GM12878 (cell line): ENCODE measurements at regions not wholly inside any gene's neighbourhood (a gene's known extent, or its start where the extent isn't known, plus 50 kb on each side); places are given as distances from the start of the nearest gene placed in this dataset.

Experiments used
- ATAC-seq: fragments of 200-7000 bp; cut with Tn5 transposase; 3 replicates; pipeline ENCODE4 v1.9.1; 2020; ENCODE audit warnings: mild to moderate bottlenecking, moderate library complexity
- BruUV-seq: library from RNA; stranded (reverse); fragments of 400-500 nt; replicated peaks from 2 replicates; lab custom pipeline; 2021; lab: Mats Ljungman, UMichigan
- CTCF ChIA-PET: fragments of 300-600 bp; sonication (Branson Sonifier 250); formaldehyde crosslinking; extraction: SDS; loops from one replicate; lab custom pipeline; 2021; ENCODE audit warnings: inconsistent platforms; lab: Yijun Ruan, JAX
- POLR2A ChIA-PET: fragments of 350-600 bp; formaldehyde crosslinking; extraction: SDS; loops from one replicate; lab custom pipeline; 2021; ENCODE audit warnings: inconsistent platforms; lab: Charles Lee
- RAD21 ChIA-PET: fragments of 300-600 bp; sonication (Branson Sonifier 250); formaldehyde crosslinking; loops from one replicate; lab custom pipeline; 2023; ENCODE audit warnings: antibody characterized with exemption; ENCODE audit not compliant: unreplicated experiment; lab: Charles Lee
- SMC1A ChIA-PET: fragments of 300-600 bp; sonication (Branson Sonifier 250); formaldehyde crosslinking; loops from one replicate; lab custom pipeline; 2023; ENCODE audit not compliant: unreplicated experiment, uncharacterized antibody; lab: Charles Lee
- DNase-seq: peaks from one replicate; pipeline ENCODE4 v3.0.0-alpha.2; 2011; ENCODE audit warnings: low read depth, low spot score
- FAIRE-seq: peaks from 3 replicates; lab custom pipeline; 2011; peaks lifted over from hg19 to GRCh38; lab: Jason Lieb, UNC
- H2AFZ ChIP-seq: 2 replicates; pipeline ENCODE4 v1.6.0; 2011; ENCODE audit warnings: low read depth, low read length, control low read depth; ENCODE audit not compliant: control insufficient read depth
- H3K27ac ChIP-seq: 2 replicates; pipeline ENCODE4 v1.5.1; 2011; ENCODE audit warnings: control low read depth; ENCODE audit not compliant: control insufficient read depth, insufficient read depth
- H3K27me3 ChIP-seq, 2 experiments: replicated peaks in 1 of 2; 2 replicates each; pipeline versions ENCODE4 v1.6.0 to v1.6.1; 2011; ENCODE audit warnings: low read length in 1 of 2; ENCODE audit not compliant: control insufficient read depth in 2 of 2, insufficient read depth in 2 of 2
- H3K36me3 ChIP-seq, 2 experiments: 2 replicates each; pipeline ENCODE4 v1.5.1; 2011; ENCODE audit warnings: low read length in 1 of 2; ENCODE audit not compliant: control insufficient read depth in 2 of 2, insufficient read depth in 2 of 2
- H3K4me1 ChIP-seq: 2 replicates; pipeline ENCODE4 v1.6.1; 2011; ENCODE audit warnings: mild to moderate bottlenecking, low read length, moderate library complexity, mixed read lengths; ENCODE audit not compliant: control insufficient read depth, insufficient read depth
- H3K4me2 ChIP-seq: 2 replicates; pipeline ENCODE4 v1.6.0; 2011; ENCODE audit warnings: control low read depth; ENCODE audit not compliant: control insufficient read depth, insufficient read depth
- H3K4me3 ChIP-seq: fragments of 200-600 bp; sonication (generic); 2 replicates; pipeline ENCODE4 v1.5.1; 2016
- H3K79me2 ChIP-seq: 2 replicates; pipeline ENCODE4 v1.6.0; 2011; ENCODE audit warnings: low read length; ENCODE audit not compliant: control insufficient read depth, insufficient read depth
- H3K9ac ChIP-seq: 2 replicates; pipeline ENCODE4 v1.8.0; 2011; ENCODE audit warnings: low read length, control low read depth, mixed read lengths; ENCODE audit not compliant: control insufficient read depth, insufficient read depth
- H3K9me3 ChIP-seq: replicated peaks from 3 replicates; pipeline ENCODE4 v1.5.1; 2011; ENCODE audit warnings: mild to moderate bottlenecking, low read length; ENCODE audit not compliant: control insufficient read depth, insufficient read depth
- H4K20me1 ChIP-seq: 2 replicates; pipeline ENCODE4 v1.6.0; 2011; ENCODE audit not compliant: control insufficient read depth, insufficient read depth
- BCLAF1 ChIP-seq: fragments of 450-650 bp; IDR thresholded peaks from 2 replicates; pipeline ENCODE4 v1.6.1; 2017; ENCODE audit warnings: antibody characterized with exemption, mild to moderate bottlenecking, moderate library complexity
- BHLHE40 ChIP-seq, 2 experiments: fragments of 450-650 bp in 1 of 2; IDR thresholded peaks; 2 replicates each; pipeline ENCODE4 v1.6.1; 2011 to 2017; ENCODE audit warnings: low read depth in 2 of 2, borderline replicate concordance in 1 of 2, improper control_type of control experiment in 1 of 2, low read length in 1 of 2, mild to moderate bottlenecking in 1 of 2
- CEBPB ChIP-seq, 2 experiments: fragments of 150-350 bp in 1 of 2; IDR thresholded peaks; 2 replicates each; pipeline ENCODE4 v1.6.1; 2012 to 2014; ENCODE audit warnings: low read depth in 2 of 2, low read length in 2 of 2, borderline replicate concordance in 1 of 2, inconsistent platforms in 1 of 2
- CHD1 ChIP-seq: IDR thresholded peaks from 2 replicates; pipeline ENCODE4 v1.6.1; 2012; ENCODE audit warnings: low read depth, low read length, improper control_type of control experiment
- CREB1 ChIP-seq: IDR thresholded peaks from 2 replicates; pipeline ENCODE4 v1.6.1; 2012; ENCODE audit warnings: low read depth, mild to moderate bottlenecking, inconsistent platforms
- EGR1 ChIP-seq, 2 experiments: IDR thresholded peaks; 1 replicate in 1 of 2; 2 replicates in 1 of 2; pipeline ENCODE4 v1.6.1; 2011 to 2012; ENCODE audit warnings: low read depth in 2 of 2, low read length in 2 of 2, borderline replicate concordance in 1 of 2, mild to moderate bottlenecking in 1 of 2, moderate library complexity in 1 of 2
- MLLT1 ChIP-seq: fragments of 450-650 bp; IDR thresholded peaks from 2 replicates; pipeline ENCODE4 v1.6.1; 2016; ENCODE audit warnings: mild to moderate bottlenecking
- POLR2AphosphoS2 ChIP-seq: IDR thresholded peaks from 2 replicates; pipeline ENCODE4 v1.6.1; 2011; ENCODE audit warnings: low read depth, mild to moderate bottlenecking, low read length, improper control_type of control experiment, moderate library complexity
- SMAD1 ChIP-seq: fragments of 450-650 bp; IDR thresholded peaks from 2 replicates; pipeline ENCODE4 v1.6.1; 2018; ENCODE audit warnings: mild to moderate bottlenecking, low read depth; ENCODE audit not compliant: partially characterized antibody
- SPI1 ChIP-seq: IDR thresholded peaks from 2 replicates; pipeline ENCODE4 v1.6.1; 2011; ENCODE audit warnings: low read depth, mild to moderate bottlenecking, low read length, moderate library complexity, borderline replicate concordance; ENCODE audit not compliant: insufficient read depth
- SREBF2 ChIP-seq: IDR thresholded peaks from 2 replicates; pipeline ENCODE4 v1.6.1; 2012; ENCODE audit warnings: mild to moderate bottlenecking, low read length
- SUPT20H ChIP-seq: IDR thresholded peaks from 2 replicates; pipeline ENCODE4 v1.6.1; 2011; ENCODE audit warnings: low read depth, mild to moderate bottlenecking, low read length, moderate library complexity, borderline replicate concordance; ENCODE audit not compliant: control insufficient read depth
- ZBTB40 ChIP-seq: fragments of 450-650 bp; IDR thresholded peaks from 2 replicates; pipeline ENCODE4 v1.6.1; 2016; ENCODE audit warnings: mild to moderate bottlenecking, moderate library complexity, borderline replicate concordance
- ZNF622 ChIP-seq: fragments of 450-650 bp; IDR thresholded peaks from 2 replicates; pipeline ENCODE4 v1.6.1; 2017; ENCODE audit warnings: mild to moderate bottlenecking, inconsistent platforms
- WGBS: methylation state at CpG from one replicate; pipeline ENCODE4 v1.1.6; 2016; ENCODE audit warnings: low lambda C conversion rate; ENCODE audit not compliant: insufficient replicate concordance, insufficient coverage; ENCODE audit errors: missing lambda C conversion rate; 5-methylcytosine and 5-hydroxymethylcytosine counted together
- in situ Hi-C: fragments of 300-500 bp; cut with MboI; formaldehyde crosslinking; loops from 9 replicates; pipeline ENCODE4 v1.14.3; 2018; ENCODE audit warnings: mixed read lengths
- intact Hi-C: fragments of 100-400 bp; cut with micrococcal nuclease; formaldehyde crosslinking; loops from one replicate; pipeline ENCODE4 v1.14.2; 2022; ENCODE audit not compliant: unreplicated experiment

- H3K36me3 ChIP-seq, result no peaks in the 10 kb centered on the region
- H3K4me1 ChIP-seq, result no peaks in the 10 kb centered on the region
- H3K27ac ChIP-seq, result no peak overlapping the region
- no peak overlapping the region for H3K4me2 ChIP-seq
- FAIRE-seq (no peak), ATAC-seq (no peak), DNase-seq (no peak)
- H2AFZ ChIP-seq, result no peak overlapping the region
- POLR2A ChIA-PET, result no interaction called here
- H3K9me3 ChIP-seq, result no peaks in the 10 kb centered on the region; the same call in 2 of the 3 replicates
- H3K79me2 ChIP-seq, result no peaks in the 10 kb centered on the region
- H3K9ac ChIP-seq, result no peak overlapping the region
- RAD21 ChIA-PET, result no interaction called here
- no peak overlapping the region for H3K4me3 ChIP-seq
- TF ChIP-seq POLR2AphosphoS2 (no peak), SREBF2 (no peak), CEBPB (IDR thresholded peaks at IDR 0.05; ENCODE audit: borderline replicate concordance in 1 of 2, low read depth in 2 of 2, low read length in 2 of 2) (no peak), ZBTB40 (no peak), BCLAF1 (no peak), SUPT20H (no peak), CREB1 (no peak), CHD1 (no peak), SMAD1 (no peak), MLLT1 (no peak), EGR1 (IDR thresholded peaks at IDR 0.05; ENCODE audit: borderline replicate concordance in 1 of 2, low read depth in 2 of 2, low read length in 2 of 2) (no peak), BHLHE40 (IDR thresholded peaks at IDR 0.05; ENCODE audit: borderline replicate concordance in 1 of 2, low read depth in 2 of 2, low read length in 1 of 2) (no peak), ZNF622 (no peak), SPI1 (no peak)
- 64% methylated on average over 31 of the region's 33 CpGs for WGBS
- no TSS peak for BruUV-seq
- intact Hi-C loops, result no loop called here
- H4K20me1 ChIP-seq, result no peaks in the 10 kb centered on the region
- no peaks in the 10 kb centered on the region; a peak in 2 of 4 replicates for H3K27me3 ChIP-seq
- CTCF ChIA-PET, result no interaction called here
- in situ Hi-C loops, result no loop called here
- SMC1A ChIA-PET, result no interaction called here
These were observed 113.2 kb downstream of the MICALL2 start for GRCh38 chr7:1345796-1346755.
